ENCODE measurements at regions not wholly inside any gene's neighbourhood (a gene's known extent, or its start where the extent isn't known, plus 50 kb on each side); places are given as distances from the start of the nearest gene placed in this dataset.

DNA sequence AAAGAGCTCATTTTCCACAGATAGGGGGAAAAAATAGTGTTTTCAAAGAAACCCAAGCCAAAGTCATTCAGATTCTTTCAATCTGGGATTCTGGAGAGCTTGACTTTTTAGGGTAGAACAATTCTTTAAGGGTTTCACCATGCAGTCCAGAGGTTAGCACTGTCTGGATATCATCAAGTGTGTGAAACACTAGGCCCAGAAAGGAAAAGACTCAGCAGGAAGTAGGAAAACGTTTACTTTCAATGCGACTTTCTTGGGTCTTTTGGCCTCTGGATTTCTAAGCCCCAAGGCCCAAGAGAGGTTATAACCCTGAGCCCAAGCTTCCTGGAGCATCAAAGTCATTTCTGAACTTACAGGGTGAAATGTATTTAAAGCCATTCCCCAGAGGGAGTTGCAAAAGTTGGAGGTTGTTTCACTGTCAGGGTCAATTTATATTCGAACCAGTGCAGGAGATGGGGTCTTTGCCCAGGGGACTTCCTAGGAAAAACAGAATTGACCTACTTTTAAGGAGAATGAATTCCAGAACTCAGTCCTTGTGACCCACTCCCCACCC, 158.0 kb downstream of the C7orf25 start:
- Histone ChIP-seq H3K27ac (no peak overlapping the region), H3K9me3 (no peaks in the 10 kb centered on the region), H3K36me3 (replicated peaks in 1 of 2; ENCODE audit: insufficient read depth in 1 of 2, low read depth in 2 of 2) (no peaks in the 10 kb centered on the region), H3K4me1 (no peaks in the 10 kb centered on the region), H3K27me3 (no peaks in the 10 kb centered on the region), H3K4me3 (no peak overlapping the region)
- intact Hi-C loops (cut with DNase I): no loop called here
- ATAC-seq (no peak), DNase-seq (peak in 1 of 4 donors; percentile 16)
- 30 to 33% methylated on average over 3 of the region's 3 CpGs for WGBS, 2 donors
- no peak for TF ChIP-seq POLR2A (IDR thresholded peaks at IDR 0.05)
- TF ChIP-seq, protein P1, sequence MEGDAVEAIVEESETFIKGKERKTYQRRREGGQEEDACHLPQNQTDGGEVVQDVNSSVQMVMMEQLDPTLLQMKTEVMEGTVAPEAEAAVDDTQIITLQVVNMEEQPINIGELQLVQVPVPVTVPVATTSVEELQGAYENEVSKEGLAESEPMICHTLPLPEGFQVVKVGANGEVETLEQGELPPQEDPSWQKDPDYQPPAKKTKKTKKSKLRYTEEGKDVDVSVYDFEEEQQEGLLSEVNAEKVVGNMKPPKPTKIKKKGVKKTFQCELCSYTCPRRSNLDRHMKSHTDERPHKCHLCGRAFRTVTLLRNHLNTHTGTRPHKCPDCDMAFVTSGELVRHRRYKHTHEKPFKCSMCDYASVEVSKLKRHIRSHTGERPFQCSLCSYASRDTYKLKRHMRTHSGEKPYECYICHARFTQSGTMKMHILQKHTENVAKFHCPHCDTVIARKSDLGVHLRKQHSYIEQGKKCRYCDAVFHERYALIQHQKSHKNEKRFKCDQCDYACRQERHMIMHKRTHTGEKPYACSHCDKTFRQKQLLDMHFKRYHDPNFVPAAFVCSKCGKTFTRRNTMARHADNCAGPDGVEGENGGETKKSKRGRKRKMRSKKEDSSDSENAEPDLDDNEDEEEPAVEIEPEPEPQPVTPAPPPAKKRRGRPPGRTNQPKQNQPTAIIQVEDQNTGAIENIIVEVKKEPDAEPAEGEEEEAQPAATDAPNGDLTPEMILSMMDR (IDR thresholded peaks at IDR 0.05): no peak

DNA sequence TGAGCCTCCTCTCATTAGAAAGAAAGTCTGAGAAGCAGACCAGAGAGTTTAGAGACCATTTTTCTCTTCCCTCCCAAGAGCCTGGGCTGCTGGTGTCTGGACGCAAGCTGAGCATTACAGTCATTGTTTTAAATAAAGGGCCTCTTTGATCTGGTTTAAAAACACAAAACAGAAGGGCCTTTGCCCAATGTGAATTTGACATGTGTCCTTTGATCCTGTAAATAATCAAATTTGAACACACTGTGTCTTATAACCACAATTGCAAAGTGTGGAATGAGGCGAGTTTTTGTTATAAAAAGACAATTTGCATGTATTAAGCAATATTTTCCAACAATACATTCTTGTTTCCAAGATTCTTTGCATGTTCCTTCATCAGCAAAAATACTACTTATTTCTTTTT, 158.5 kb downstream of the C7orf25 start:
- no peak overlapping the region for H3K27ac ChIP-seq
- H3K4me3 ChIP-seq: no peak overlapping the region
- no peaks in the 10 kb centered on the region for H3K9me3 ChIP-seq
- intact Hi-C loops (cut with DNase I): no loop called here
- 64 to 71% methylated on average over 2 of the region's 2 CpGs for WGBS, 2 donors
- no peak for ATAC-seq
- H3K36me3 ChIP-seq (replicated peaks in 1 of 2; ENCODE audit: insufficient read depth in 1 of 2, low read depth in 2 of 2): no peaks in the 10 kb centered on the region
- no peak for DNase-seq
- H3K27me3 ChIP-seq: no peaks in the 10 kb centered on the region
- H3K4me1 ChIP-seq: no peaks in the 10 kb centered on the region
- TF ChIP-seq, protein P1 (IDR thresholded peaks at IDR 0.05): no peak
- no peak for TF ChIP-seq POLR2A (IDR thresholded peaks at IDR 0.05)

DNA sequence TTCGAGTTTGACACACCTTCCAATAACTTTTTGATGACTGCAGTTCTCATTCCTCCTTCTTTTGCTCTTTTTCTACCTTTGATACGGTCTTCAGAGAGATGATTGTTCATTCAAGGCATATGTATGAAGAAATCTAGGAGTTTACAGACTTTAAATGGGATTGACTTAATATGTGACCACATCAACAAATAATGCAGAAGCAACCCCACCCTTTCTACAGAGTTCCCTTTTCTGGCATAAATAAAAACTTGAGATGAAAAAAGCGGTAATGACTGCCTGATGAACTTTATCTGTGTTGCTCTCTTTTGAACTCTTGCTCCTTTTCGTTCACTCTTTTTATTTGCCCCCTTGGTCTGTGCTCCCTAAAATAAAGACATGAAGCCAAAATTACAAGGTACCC, 161.7 kb downstream of the C7orf25 start:
- no peaks in the 10 kb centered on the region for H3K36me3 ChIP-seq (replicated peaks in 1 of 2; ENCODE audit: insufficient read depth in 1 of 2, low read depth in 2 of 2)
- 51 to 60% methylated on average over 4 of the region's 4 CpGs for WGBS, 2 donors
- DNase-seq (no peak), ATAC-seq (no peak)
- TF ChIP-seq, protein P1 (IDR thresholded peaks at IDR 0.05): no peak
- TF ChIP-seq POLR2A (IDR thresholded peaks at IDR 0.05): no peak
- no peak overlapping the region for H3K27ac ChIP-seq
- no peaks in the 10 kb centered on the region for H3K27me3 ChIP-seq
- H3K9me3 ChIP-seq: no peaks in the 10 kb centered on the region
- H3K4me1 ChIP-seq: no peaks in the 10 kb centered on the region
- no peak overlapping the region for H3K4me3 ChIP-seq
- intact Hi-C loops (cut with DNase I): no loop called here

DNA sequence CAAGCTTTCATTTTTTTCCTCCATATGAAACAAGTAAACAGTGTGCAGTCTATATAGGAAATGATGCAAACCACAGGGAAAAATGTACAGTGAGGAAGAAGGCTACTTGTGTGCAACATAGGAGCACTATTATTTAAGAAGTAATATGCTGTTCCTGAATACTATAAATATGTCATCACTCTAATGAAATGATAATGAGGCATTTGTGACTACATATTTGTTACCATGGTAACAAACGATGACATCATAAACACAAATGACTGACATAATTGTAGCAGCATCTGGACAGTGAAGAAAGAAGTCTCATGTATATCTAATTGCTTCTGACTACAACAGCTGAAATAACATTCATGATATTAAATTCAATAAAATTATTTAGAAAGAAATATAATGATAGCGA, 164.8 kb downstream of the C7orf25 start:
- DNase-seq: no peak
- Histone ChIP-seq H3K27ac (no peak overlapping the region), H3K9me3 (no peaks in the 10 kb centered on the region), H3K27me3 (no peaks in the 10 kb centered on the region), H3K4me3 (no peak overlapping the region), H3K36me3 (replicated peaks in 1 of 2; ENCODE audit: insufficient read depth in 1 of 2, low read depth in 2 of 2) (no peaks in the 10 kb centered on the region), H3K4me1 (no peaks in the 10 kb centered on the region)
- TF ChIP-seq, protein P1 (IDR thresholded peaks at IDR 0.05): no peak
- no peak for TF ChIP-seq POLR2A (IDR thresholded peaks at IDR 0.05)
- WGBS, 2 donors: 62 to 75% methylated on average over 2 of the region's 2 CpGs
- no peak for ATAC-seq
- intact Hi-C loops (cut with DNase I): no loop called here

DNA sequence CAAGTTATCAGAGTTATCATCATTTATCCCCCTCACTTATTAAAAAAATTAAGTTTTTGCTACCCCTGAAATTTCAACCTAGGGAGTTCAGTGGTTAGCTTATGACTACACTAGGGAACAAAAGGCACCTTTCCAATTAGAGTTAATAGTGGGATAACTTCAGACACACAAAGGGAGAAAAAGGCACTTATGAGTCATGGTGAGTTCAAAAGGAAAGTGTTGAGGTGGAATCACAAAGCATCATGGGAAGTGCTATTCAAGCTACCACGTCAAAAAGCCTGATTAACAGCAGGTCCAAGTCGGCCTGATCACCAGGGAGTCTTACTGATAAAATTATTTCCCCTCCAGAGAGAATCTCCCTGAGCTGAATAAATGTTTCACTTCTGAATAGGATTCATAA, 165.7 kb downstream of the C7orf25 start:
- ATAC-seq (no peak), DNase-seq (no peak)
- intact Hi-C loops (cut with DNase I): no loop called here
- Histone ChIP-seq H3K9me3 (no peaks in the 10 kb centered on the region), H3K27ac (no peak overlapping the region), H3K4me1 (no peaks in the 10 kb centered on the region), H3K36me3 (replicated peaks in 1 of 2; ENCODE audit: insufficient read depth in 1 of 2, low read depth in 2 of 2) (no peaks in the 10 kb centered on the region), H3K27me3 (no peaks in the 10 kb centered on the region), H3K4me3 (no peak overlapping the region)
- TF ChIP-seq, protein P1 (IDR thresholded peaks at IDR 0.05): no peak
- no peak for TF ChIP-seq POLR2A (IDR thresholded peaks at IDR 0.05)
- 51 to 55% methylated on average over 2 of the region's 2 CpGs for WGBS, 2 donors

Data from body of pancreas (tissue), 4 donors.